HCT116 (cell line): ENCODE measurements at regions not wholly inside any gene's neighbourhood (a gene's known extent, or its start where the extent isn't known, plus 50 kb on each side); places are given as distances from the start of the nearest gene placed in this dataset.

Experiments used
- CTCF ChIP-seq, 3 experiments: fragments of 200-600 bp in 1 of 3; sonication (generic) in 1 of 3; IDR thresholded peaks in 2 of 3; conservative IDR thresholded peaks in 1 of 3; 2 replicates each; pipeline ENCODE4 v1.5.1; 2012 to 2017; ENCODE audit warnings: low read depth in 2 of 3, low read length in 2 of 3, antibody characterized with exemption in 1 of 3, borderline replicate concordance in 1 of 3, control low read depth in 1 of 3, mild to moderate bottlenecking in 1 of 3, mixed read lengths in 1 of 3, mixed run types in 1 of 3, moderate library complexity in 1 of 3; ENCODE audit not compliant: insufficient read depth in 1 of 3
- EZH2phosphoT487 ChIP-seq: fragments of 200-600 bp; IDR thresholded peaks from 2 replicates; pipeline ENCODE4 v1.6.1; 2018; ENCODE audit warnings: antibody characterized with exemption, borderline replicate concordance
- YY1 ChIP-seq: IDR thresholded peaks from 2 replicates; pipeline ENCODE4 v1.6.1; 2011; ENCODE audit warnings: low read length, low read depth, moderate library complexity, mild to moderate bottlenecking; ENCODE audit not compliant: insufficient replicate concordance; ENCODE audit errors: extremely low read depth
- TF ChIP-seq, protein P1 (sequence below): IDR thresholded peaks from 2 replicates; pipeline ENCODE4 v1.6.1; 2012

GRCh38 chr20:7606941-7607340 is 333.3 kb downstream of the HAO1 start:
- TF ChIP-seq EZH2phosphoT487, result no peak
- no peak for TF ChIP-seq YY1
- TF ChIP-seq, protein P1, sequence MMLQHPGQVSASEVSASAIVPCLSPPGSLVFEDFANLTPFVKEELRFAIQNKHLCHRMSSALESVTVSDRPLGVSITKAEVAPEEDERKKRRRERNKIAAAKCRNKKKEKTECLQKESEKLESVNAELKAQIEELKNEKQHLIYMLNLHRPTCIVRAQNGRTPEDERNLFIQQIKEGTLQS, result no peak
- no peak for TF ChIP-seq CTCF (IDR thresholded peaks at IDR 0.05 in 2 of 3, conservative IDR thresholded peaks at IDR 0.05 in 1 of 3; ENCODE audit: borderline replicate concordance in 1 of 3, insufficient read depth in 1 of 3, low read depth in 2 of 3, low read length in 2 of 3)
